Ovary (tissue), 3 donors: ENCODE measurements at regions not wholly inside any gene's neighbourhood (a gene's known extent, or its start where the extent isn't known, plus 50 kb on each side); places are given as distances from the start of the nearest gene placed in this dataset.

Source experiments
- CTCF ChIP-seq, 3 donors: fragments of 450-650 bp in 2 of 3; fragments of 200-600 bp in 1 of 3; IDR thresholded peaks; one replicate each; pipeline versions ENCODE4 v1.5.1 to v1.8.0; 2016 to 2022; ENCODE audit warnings: antibody characterized with exemption in 3 of 3, mild to moderate bottlenecking in 1 of 3
- EP300 ChIP-seq: sonication (generic); formaldehyde crosslinking; IDR thresholded peaks from one replicate; pipeline ENCODE4 v1.6.1; 2017; ENCODE audit warnings: antibody characterized with exemption
- POLR2A ChIP-seq: fragments of 450-650 bp; IDR thresholded peaks from one replicate; pipeline ENCODE4 v1.6.1; 2017; ENCODE audit warnings: antibody characterized with exemption, mild to moderate bottlenecking, moderate library complexity
- donor health status: DM: no; HTN: no; CAD: no.

- TF ChIP-seq CTCF (IDR thresholded peaks at IDR 0.05) (no peak), POLR2A (no peak), EP300 (no peak)
These were observed 65.5 kb upstream of the PCSK5 start for GRCh38 chr9:75824816-75825568.
